HG03354 (cell line): ENCODE measurements at regions not wholly inside any gene's neighbourhood (a gene's known extent, or its start where the extent isn't known, plus 50 kb on each side); places are given as distances from the start of the nearest gene placed in this dataset.
"Not testable (repeated sequence)": the region's sequence is repeated elsewhere in the genome, so short reads cannot be mapped to it uniquely, and the experiment has no call there.

Source experiments
- ATAC-seq: cut with Tn5 transposase; IDR thresholded peaks from one replicate; pipeline ENCODE4 v1.9.1; 2021; ENCODE audit warnings: mild to moderate bottlenecking; ENCODE audit not compliant: unreplicated experiment, poor library complexity, severe bottlenecking

DNA sequence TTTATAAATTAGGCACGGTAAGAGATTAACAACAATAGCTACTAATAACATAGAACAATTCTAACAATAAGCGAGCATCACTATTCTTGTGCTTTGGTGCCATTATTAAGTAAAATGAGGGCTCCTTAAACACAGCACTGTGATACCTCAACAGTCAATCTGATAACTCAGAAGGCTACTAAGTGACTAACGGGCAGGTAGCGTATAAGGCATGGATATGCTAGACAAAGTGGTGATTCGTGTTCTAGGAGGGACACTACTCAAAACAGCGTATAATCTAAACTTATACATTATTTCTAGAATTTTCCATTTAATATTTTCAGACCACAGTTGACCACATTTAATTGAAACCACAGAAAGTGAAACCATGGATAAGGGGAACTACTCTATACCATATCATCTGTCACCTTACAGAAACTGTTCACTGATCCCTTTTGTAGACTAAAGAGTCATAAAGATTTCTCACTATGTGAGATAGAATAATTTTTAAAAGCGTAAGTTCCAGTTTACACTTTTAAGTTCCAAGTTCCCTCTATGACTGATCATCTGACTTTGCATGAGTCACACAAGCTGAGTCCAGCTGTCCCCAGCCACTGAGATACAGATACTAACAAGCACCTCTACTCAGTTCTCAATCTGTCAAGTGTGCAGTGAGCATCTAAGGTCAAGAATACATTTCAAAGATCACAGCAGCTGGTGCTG, 181.9 kb downstream of the SPATA31A6 start:
- peak; percentile 90 for ATAC-seq

DNA sequence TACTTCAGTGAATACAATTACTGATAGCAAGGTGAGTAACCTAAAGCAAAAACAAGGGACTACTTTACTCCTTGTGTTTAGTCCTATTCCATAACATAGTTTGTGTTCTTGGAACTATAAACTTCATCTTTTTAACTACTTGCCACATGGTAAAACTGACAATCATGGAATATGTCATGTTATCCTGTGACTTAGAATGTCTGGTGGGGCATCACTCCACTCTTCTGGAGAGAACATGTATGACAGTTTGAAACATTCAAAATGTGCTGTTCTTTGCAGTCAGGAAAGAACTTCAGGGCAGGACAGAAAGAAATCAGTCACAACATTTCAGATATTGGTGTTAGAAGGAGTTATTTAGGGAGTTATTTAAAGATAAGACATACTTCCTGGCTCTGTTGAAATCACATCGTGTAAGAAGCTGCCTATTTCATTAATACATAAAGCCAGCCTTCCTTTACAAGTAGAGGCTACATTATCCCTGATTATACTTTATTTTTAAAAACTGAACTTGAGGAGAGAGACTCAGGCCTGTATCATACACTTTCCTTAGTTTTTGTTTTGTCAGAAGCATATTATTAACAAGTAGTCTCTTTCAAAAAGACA, 184.9 kb downstream of the SPATA31A6 start:
- ATAC-seq, result not testable (repeated sequence)

DNA sequence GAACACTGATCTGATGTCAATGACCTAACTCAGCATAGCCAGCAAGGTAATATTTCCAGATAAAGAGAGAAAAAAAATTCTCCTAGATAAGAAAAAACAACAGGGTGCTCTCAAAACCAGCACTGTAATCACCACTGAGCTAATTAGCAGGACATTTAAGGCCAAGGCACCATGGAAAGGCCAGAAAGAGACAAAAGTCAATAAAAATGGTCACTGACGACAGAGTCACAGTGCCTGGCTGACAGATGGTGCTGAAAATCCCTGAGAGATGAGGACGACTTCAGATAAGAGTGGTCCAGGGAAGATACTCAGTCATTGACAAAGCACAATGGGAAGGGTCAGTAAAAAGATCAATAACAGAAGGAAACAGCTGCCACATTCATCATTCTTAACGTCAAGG, 186.7 kb downstream of the SPATA31A6 start:
- not testable (repeated sequence) for ATAC-seq

DNA sequence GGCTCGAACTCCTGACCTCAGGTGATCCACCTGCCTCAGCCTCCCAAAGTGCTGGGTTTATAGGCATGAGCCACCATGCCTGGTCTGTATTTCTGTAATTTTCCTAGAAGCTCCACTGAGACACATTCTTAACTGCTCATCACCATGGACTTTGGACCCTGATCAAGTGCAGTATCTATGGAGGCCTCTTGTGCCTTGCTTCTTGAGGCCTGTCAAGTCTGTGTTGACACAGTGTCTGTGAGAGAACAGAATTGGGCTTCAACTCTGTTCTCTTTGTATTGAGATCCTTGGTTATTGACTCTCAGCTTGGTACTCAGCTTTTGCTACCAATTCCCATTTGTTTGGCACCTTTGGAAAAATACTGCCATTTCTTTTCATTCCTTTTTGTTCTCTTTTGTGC, 188.0 kb downstream of the SPATA31A6 start:
- not testable (repeated sequence) for ATAC-seq

DNA sequence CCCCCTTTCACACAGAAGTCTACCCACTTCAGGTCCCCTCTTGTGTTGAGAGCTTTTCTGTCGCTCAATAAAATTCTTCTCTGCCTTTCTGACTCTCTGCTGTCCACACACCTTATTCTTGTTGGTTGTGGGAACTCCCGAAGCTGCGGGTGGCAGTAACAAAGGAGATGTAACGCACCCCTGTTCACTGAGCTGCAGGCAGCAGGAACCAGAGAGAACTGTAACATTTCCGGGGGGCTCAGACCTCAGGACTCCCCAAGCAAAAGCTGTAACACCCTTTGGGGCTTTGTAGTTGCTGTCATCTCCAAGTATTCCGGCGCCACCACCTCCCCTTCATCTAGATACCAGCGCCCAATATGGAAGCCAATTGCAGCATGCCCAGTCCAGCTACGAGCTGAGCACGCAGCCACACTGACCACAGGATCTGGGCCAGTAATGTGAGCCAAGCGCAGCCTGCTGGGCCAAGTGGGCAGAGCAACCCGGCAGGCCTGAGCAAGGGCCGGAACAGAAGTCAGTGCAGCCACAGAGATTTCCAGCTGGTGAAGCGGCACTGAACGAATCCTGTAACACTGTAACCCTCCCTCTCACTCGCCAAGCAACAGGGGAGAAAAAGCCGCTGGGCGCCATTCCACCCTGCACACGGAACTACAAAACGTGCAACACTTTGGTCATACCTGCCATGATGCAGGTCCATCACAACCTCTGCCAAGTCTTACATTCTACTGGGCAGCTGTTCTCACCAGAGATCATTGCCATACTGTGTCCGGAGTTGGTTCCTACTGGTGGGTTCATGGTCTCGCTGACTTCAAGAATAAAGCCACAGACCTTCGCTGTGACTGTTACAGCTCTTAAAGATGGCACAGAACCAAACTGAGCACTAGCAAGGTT, 194.3 kb downstream of the SPATA31A6 start:
- ATAC-seq, result not testable (repeated sequence)

DNA sequence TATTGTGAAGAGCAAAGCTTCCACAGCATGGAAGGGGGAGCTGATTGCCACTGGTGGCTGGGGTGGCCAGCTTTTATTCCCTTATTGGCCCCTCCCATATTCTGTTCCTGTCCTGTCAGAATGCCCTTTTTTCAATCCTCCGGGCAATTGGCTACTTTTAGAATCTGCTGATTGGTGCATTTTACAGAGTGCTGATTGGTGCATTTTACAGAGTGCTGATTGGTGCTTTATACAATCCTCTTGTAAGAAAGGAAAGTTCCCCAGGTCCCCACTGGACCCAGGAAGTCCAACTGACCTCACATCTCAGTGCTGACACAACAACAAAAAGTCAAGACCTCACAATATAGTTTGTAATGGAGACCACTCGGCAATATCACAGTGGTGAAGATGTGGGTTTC, 195.0 kb downstream of the SPATA31A6 start:
- ATAC-seq, result no peak

DNA sequence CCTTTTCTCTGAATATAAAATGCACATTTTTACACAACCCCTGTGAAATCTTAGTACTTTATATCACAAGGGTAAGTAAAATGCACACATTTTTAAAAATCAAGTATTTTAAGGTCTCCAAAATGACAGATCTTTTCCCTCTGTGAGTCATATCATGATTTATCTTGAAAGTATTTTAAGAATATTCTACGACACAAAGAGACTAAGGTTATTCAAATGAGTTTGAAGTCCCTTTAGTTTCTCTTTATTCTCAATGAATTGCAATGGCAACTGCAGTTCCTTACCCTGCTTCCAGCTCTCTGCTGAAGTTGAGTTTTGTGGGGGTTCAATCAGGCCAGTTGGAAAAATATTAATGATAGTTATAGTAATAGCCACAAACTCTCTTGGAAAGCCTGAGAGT, 196.1 kb downstream of the SPATA31A6 start:
- ATAC-seq, result not testable (repeated sequence)

DNA sequence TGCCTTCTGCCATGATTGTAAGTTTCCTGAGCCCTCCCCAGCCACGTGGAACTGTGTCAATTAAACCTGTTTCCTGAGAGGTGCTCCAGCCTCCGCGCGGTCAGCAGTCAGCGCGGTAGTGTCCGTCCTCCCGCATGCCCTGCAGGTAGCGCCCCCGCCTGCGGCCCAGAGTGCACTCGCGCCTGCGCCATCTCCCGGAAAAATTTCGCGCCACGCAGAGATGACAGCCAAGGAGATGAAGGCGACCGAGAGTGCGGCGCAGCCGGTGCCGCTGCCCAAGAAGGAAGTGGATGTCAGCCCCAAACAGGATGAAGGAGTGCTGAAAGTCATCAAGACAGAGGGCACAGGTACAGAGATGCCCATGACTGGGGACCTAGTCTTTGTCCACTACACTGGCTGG, 201.1 kb downstream of the SPATA31A6 start:
- ATAC-seq, result not testable (repeated sequence)

DNA sequence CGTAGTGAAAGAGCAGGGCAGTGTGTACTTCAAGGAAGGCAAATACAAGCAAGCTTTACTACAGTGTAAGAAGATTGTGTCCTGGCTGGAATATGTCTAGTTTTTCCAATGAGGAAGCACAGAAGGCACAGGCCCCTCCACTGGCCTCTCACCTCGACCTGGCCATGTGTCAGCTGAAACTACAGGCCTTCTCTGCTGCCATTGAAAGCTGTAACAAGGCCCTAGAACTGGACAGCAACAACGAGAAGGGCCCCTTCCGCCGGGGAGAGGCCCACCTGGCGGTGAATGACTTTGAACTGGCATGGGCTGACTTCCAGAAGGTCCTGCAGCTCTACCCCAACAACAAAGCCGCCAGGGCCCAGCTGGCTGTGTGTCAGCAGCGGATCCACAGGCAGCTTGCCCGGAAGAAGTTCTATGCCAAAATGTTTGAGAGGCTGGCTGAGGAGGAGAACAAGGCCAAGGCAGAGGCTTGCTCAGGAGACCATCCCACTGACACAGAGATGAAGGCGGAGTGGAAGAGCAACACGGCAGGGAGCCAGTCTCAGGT, 202.2 kb downstream of the SPATA31A6 start:
- not testable (repeated sequence) for ATAC-seq

DNA sequence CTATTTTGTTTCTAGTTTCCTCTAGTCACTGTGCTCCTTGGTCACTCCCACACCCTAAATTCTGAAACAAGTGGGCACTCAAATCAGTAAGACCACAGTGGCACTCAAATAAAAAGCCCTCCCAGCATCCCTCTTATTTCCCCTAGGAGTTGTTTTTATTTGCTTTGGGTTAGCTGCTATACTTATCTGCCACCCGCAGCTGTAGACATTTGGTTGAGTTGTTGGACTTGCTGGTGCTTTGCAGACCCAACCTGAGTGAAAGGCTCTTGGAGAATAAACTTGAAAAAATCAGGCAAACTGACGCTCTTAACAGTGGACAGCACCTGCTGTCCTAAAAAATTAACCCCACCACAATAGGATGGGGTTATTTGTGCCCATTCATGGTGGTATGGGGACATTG, 203.0 kb downstream of the SPATA31A6 start:
- no peak for ATAC-seq

DNA sequence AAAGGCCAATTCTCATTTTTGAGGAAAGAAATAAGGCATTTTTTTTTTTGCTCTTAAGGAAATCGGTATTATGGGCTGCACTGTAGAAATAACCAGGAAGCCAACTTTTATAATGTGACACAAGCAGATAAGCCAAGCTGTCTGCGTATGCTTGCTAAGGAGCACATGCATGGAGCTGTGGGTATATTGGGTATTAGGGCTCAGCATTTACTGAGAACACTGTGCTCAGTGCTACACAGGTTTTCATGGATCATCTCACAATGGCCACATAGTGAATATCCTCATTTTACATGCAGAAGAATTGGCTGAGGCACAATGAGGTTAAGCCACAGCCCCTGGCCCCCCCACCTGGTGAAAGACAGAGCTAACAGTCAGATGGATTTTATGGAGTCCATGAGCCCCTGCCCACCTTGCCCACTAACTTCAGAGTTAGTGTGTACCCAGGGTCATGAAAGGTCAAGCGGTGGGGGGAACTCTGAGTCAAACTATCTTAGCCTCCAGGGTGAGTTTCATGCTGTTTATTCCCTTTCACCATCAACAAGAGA, 204.8 kb downstream of the SPATA31A6 start:
- no peak for ATAC-seq

DNA sequence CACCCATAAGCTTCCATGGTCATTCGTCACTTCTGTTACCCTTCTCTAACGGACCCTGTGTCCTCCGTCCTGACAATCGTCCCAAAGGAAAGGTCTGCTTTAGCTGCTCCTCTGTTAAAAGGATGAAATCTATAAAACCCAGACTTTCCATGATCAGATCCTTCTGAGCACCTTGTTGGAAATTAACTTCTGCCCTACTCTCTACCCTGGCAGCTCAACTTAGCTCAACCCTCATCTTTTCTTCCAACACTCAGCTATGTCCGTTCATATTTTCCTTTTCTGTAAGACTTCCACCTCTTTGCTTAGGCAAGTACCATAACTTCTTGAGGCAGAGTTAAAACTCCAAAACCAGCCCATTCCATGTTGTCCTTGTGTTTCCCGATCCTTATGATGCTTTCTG, 205.4 kb downstream of the SPATA31A6 start:
- no peak for ATAC-seq

DNA sequence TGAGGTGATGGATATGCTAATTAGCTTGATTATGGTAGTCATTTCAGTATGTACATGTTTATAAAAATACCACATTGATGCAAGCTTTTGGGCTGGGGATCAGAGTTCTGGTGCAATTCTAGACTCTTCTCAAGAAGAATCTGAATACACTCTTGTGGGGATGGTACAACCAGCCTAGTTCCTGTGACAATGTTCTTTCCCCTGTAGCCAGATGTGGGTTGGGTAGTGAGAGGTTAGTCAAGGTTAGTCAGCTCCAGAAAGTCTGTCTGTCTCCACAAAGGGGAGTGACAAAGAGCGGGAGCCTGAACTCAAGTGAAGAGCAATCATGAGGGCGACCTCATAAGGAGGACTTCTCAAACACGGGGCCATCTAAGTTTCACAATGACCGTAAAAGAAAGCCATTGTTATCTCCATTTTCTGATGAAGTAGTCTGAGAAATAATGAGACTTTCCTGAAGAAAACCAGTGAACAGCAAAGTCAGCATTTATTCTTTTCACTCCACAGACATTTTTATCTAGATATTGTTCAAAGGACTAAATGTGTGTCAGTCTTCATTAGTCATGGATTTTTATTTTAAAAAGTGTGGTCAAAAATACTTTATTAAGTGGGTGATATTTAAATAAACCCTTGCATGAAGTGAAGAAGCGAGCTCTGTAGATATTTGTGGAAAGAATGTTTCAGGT, 209.5 kb downstream of the SPATA31A6 start:
- ATAC-seq, result peak; percentile 51

DNA sequence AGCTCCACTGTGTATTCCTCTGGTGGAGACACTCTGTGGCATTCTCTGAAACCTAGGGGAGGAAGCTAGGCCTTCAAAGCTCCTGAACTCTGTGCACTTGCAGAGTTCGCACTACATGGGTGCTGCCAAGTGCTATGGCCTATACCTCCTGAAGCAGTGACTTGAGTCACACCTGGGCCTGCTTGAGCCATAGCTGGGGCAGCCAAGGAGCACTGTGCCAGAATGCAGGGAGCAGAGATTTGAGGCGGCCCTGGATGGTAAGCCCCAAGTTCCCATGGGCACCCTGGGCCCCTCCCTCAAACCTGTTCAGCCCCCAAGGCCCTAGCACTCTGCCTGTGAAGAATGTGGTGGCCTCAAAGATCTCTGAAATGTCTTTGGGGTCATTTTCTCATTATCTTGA, 212.9 kb downstream of the SPATA31A6 start:
- ATAC-seq, result no peak

DNA sequence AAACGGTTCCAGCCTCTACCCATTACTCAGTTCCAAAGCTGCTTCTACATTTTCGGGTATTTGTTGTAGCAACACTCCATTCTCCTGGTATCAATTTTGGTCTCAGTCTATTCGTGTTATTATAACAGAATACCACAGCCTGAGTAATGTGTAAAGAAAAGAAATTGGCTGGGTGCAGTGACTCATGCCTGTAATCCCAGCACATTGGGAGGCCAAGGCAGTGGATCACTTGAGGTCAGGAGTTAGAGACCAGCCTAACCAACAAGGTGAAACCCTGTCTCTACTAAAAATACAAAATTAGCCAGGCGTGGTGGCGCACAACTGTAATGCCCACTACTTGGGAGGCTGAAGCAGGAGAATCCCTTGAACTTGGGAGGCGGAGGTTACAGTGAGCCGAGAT, 213.9 kb downstream of the SPATA31A6 start:
- not testable (repeated sequence) for ATAC-seq

DNA sequence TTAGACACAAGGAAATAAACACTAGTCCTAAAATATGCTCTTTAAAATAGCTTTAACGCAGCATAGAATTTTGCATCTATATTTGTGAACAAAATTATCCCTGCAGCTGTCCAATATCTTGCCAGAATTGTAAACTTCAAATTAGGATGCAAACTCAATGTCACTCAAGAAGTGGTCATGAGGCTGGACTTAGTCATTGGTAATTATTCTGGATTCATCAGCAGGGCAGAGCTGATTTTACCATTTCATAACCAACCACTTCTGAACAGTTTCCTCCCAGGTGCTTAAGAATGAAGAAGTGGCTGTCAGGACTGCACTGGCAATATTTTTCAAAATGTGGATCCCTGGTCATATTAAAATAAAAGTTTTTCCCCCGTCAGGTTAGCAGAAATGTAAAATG, 219.5 kb downstream of the SPATA31A6 start:
- ATAC-seq, result not testable (repeated sequence)

DNA sequence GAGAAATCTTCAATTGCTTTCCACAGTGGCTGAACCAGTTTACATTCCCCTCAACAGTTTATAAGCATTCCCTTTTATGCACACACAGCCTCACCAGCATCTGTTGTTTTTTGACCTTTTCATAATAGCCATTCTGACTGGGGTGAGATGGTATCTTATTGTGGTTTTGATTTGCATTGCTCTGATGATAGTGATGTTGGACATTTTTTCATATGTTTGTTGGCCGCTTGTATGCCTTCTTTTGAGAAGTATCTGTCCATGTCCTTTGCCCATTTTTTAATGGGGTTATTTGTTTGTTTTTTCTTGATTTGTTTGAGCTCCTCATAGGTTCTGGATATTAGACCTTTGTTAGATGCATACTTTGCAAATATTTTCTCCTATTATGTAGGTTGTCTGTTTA, 226.1 kb downstream of the SPATA31A6 start:
- not testable (repeated sequence) for ATAC-seq

DNA sequence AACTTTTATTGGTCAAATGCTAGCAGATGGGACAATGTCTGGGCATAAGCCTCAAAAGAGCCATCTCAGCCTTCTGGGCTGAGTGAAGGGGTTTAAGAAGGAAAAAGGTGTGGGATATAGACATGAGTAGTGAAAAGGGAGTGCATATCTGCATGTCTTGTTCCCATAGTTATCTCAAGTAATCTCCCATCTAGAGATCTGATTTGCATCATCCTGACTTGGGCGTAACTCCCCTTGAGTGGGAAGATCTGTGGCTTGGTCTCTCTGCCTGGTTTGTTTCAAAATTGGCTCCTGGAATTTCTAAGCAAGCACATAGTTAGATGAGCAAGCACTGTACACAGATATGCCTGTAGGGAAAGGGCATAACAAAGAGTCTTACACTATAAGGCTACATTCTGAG, 228.9 kb downstream of the SPATA31A6 start:
- not testable (repeated sequence) for ATAC-seq

DNA sequence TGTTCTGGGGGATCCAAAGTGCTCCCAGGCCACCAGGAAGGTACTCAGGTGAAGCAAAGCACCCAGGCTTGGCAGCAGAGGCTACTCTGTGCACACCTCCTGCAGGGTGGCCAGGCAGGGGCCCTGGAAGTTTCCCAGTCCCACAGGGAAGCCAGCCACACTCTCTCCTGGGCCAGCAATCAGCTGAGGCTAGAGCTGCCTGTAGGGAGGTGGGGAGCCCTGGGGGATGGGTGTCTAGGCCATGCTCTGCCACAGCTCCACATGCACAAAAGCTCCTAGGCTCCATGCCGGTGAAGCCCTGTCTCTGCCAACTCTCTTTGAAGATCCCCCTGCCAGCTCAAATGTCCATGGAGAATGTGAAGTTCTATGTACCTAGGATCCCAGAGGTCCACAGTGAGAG, 231.4 kb downstream of the SPATA31A6 start:
- not testable (repeated sequence) for ATAC-seq
